GM12873 (cell line): ENCODE measurements at regions not wholly inside any gene's neighbourhood (a gene's known extent, or its start where the extent isn't known, plus 50 kb on each side); places are given as distances from the start of the nearest gene placed in this dataset.

Experiments used
- TF ChIP-seq, protein P1 (sequence below): IDR thresholded peaks from 2 replicates; pipeline ENCODE4 v1.5.1; 2012; ENCODE audit warnings: low read depth, mild to moderate bottlenecking, moderate library complexity, low read length, control low read depth; ENCODE audit not compliant: insufficient read depth; ENCODE audit errors: missing control alignments

DNA sequence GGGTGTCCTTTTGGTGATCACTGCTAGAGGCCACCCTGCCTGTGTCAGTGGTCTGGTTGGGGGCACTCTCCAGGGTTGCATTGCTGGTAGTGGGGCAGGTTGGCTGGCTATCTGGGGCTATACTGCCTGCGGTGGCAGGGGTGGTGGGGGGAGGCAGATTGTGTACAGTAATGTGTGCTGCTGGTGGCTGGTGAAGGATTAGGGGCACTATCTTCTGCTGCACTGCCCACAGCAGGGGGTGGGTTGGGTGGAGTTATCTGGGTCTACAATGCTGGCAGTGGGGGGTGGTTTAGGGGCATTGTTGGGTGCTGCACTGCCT, 204.0 kb upstream of the WSB1 start:
- TF ChIP-seq, protein P1, sequence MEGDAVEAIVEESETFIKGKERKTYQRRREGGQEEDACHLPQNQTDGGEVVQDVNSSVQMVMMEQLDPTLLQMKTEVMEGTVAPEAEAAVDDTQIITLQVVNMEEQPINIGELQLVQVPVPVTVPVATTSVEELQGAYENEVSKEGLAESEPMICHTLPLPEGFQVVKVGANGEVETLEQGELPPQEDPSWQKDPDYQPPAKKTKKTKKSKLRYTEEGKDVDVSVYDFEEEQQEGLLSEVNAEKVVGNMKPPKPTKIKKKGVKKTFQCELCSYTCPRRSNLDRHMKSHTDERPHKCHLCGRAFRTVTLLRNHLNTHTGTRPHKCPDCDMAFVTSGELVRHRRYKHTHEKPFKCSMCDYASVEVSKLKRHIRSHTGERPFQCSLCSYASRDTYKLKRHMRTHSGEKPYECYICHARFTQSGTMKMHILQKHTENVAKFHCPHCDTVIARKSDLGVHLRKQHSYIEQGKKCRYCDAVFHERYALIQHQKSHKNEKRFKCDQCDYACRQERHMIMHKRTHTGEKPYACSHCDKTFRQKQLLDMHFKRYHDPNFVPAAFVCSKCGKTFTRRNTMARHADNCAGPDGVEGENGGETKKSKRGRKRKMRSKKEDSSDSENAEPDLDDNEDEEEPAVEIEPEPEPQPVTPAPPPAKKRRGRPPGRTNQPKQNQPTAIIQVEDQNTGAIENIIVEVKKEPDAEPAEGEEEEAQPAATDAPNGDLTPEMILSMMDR = no peak

DNA sequence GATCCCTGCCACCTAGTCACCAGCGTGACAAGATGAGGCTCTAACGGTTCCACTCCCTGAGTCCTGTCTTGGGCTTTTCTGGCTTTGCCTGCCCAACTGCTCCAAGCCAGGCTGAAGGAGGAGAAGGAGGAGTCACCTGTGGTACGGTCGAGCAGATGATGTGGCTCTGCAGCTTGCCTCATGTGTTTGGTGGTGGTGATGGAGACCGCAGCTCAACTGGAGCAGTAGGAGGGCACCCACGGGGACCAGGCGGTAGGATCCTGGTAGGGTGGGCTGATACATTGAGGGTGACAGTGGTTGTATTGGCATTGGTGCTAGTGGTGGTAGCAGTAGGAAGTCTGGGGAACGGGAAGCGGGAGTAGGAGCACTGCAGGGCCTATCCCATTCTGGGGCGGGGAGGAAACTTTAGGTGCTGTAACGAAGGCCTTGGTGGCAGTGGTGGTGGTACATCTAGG, 202.8 kb upstream of the WSB1 start:
- TF ChIP-seq, protein P1 = no peak

DNA sequence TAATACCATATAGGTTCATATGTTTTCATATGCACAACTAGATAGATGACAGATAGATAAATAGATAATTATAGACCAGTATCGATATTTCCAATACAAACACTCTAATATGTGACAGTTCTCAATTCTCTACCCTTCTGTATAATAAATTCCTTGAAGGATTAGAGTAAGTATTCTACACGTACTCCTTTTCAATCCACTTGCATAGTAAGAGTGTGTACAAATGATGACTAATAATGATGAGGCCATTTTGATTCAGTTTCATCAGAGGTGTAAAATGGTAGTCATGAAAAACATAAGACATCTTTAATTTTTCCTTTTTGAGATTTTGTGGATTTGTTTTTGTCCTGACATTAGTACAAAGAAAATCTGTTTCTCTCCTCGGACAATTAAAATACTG, 188.3 kb upstream of the WSB1 start:
- TF ChIP-seq, protein P1 = no peak

DNA sequence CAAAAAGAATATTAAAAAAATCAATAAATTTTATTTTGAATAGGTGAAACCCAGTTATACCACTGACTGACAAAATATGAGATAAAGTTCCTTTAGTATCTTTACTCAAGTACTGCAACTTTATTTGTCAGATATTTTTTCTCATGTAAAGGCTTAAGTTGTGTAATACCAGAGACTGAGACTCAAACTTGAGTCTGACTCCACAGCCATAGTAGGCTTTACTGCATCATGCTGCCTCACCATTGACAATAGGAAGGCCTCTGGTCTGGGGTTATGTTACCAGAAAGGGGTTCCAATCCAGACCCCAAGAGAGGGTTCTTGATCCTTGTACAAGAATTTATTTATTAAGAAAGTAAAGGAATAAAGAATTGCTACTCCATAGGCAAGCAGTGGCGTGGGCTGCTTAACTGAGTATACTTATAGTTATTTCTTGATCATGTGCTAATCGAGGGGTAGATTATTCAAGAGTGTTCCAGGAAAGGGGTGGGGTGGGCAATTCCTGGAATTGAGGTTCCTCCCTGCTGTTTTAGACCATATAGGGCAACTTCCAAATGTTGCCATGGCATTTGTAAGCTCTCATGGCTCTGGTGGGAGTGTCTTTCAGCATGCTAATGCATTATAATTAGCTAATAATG, 187.4 kb upstream of the WSB1 start:
- TF ChIP-seq, protein P1 = no peak

DNA sequence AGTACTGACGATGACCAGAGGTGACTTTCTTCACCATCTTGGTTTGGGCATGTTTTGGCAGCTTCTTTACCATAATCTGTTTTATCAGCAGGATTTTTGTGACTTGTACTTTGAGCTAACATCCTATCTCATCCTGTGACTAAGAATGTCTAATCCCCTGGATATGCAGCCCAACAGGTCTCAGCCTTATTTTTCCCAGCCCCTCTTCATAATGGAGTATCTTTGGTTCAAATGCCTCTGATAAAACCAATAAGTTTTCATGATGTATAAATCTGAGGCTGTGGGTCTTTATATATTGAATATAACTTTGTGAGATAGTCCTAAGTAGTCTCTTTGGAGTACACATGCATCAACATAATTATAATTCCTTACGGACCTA, 186.9 kb upstream of the WSB1 start:
- TF ChIP-seq, protein P1 = no peak

DNA sequence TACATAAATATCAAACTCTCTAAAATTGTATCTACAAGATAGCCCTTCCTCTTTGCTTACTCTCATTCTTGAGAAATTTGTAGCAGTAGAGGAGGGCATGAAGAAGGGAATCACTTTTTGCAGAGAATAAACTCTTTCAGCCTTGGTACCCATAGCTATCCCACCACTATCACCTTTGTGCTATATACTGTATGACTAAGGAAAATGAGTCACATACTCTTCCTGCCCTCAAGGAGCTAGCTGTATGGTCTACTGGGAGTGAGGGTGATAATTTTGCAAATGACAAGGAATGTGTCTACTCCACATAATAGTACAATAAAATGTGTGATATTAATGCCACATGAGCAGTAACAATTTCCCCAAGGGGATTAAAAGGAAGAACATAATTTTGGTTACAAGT, 184.6 kb upstream of the WSB1 start:
- TF ChIP-seq, protein P1 = no peak

DNA sequence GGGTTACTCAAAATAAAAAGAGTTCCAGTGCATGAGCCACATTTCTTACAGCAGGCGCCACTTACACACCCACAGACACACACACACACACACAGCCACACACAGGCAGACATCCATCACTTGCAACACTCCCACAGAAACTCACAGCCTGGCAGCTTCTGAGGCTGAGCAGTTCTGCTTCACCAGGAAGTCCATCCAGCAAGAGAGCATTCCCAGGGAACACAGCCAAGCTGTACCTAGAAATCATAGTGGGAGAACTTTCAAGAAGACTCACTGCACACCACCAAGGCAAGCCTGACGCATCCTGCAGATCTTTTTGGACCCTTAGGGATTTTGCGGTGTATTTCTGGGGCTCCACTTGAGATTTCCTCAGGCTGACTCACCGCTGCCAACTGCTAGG, 140.9 kb upstream of the WSB1 start:
- TF ChIP-seq, protein P1 = no peak
